OCI-LY1 (cell line): ENCODE measurements at regions not wholly inside any gene's neighbourhood (a gene's known extent, or its start where the extent isn't known, plus 50 kb on each side); places are given as distances from the start of the nearest gene placed in this dataset.

ENCODE experiments used
- H2AFZ ChIP-seq: fragments of 200-600 bp; sonication (generic), shearing (Covaris generic); 2 replicates; pipeline ENCODE4 v1.6.0; 2014; ENCODE audit warnings: antibody characterized with exemption, mild to moderate bottlenecking, low read length
- H3F3A ChIP-seq: fragments of 200-600 bp; sonication (generic), shearing (Covaris generic); 2 replicates; pipeline ENCODE4 v1.6.0; 2014; ENCODE audit warnings: mild to moderate bottlenecking, antibody characterized with exemption, low read length, moderate library complexity; ENCODE audit not compliant: insufficient read depth
- H3K27ac ChIP-seq: fragments of 200-600 bp; sonication (generic); 2 replicates; pipeline ENCODE4 v1.5.1; 2014; ENCODE audit warnings: low read length, mixed run types, mild to moderate bottlenecking, low read depth; ENCODE audit not compliant: poor library complexity, severe bottlenecking
- H3K27me3 ChIP-seq: fragments of 200-600 bp; sonication (generic); 2 replicates; pipeline ENCODE4 v1.6.0; 2014; ENCODE audit warnings: antibody characterized with exemption, mild to moderate bottlenecking, low read length, moderate library complexity; ENCODE audit not compliant: insufficient read depth
- H3K36me3 ChIP-seq: fragments of 200-600 bp; sonication (generic); 2 replicates; pipeline ENCODE4 v1.6.1; 2014; ENCODE audit warnings: mild to moderate bottlenecking, antibody characterized with exemption, low read length, moderate library complexity, mixed read lengths; ENCODE audit not compliant: insufficient read depth
- H3K4me1 ChIP-seq: fragments of 200-600 bp; sonication (generic); 2 replicates; pipeline ENCODE4 v1.5.1; 2014; ENCODE audit warnings: mild to moderate bottlenecking, low read length, moderate library complexity; ENCODE audit not compliant: insufficient read depth, severe bottlenecking
- H3K4me2 ChIP-seq: fragments of 200-600 bp; sonication (generic), shearing (Covaris generic); 2 replicates; pipeline ENCODE4 v1.6.1; 2014; ENCODE audit warnings: low read length
- H3K4me3 ChIP-seq: fragments of 200-600 bp; sonication (generic); 2 replicates; pipeline ENCODE4 v1.5.1; 2014; ENCODE audit warnings: low read length, low read depth, mild to moderate bottlenecking, mixed read lengths; ENCODE audit not compliant: poor library complexity, severe bottlenecking
- H3K79me2 ChIP-seq: fragments of 200-600 bp; shearing (Covaris generic); 2 replicates; pipeline ENCODE4 v1.6.1; 2016; ENCODE audit warnings: mixed run types, low read length, mixed read lengths; ENCODE audit not compliant: insufficient read depth
- H3K9ac ChIP-seq: fragments of 200-600 bp; sonication (generic), shearing (Covaris generic); 2 replicates; pipeline ENCODE4 v1.6.1; 2014; ENCODE audit warnings: mild to moderate bottlenecking, low read length, mixed read lengths
- H3K9me2 ChIP-seq: fragments of 200-600 bp; sonication (generic), shearing (Covaris generic); 2 replicates; pipeline ENCODE4 v1.6.1; 2014; ENCODE audit warnings: low read depth, mild to moderate bottlenecking, low read length, mixed read lengths
- H3K9me3 ChIP-seq: fragments of 200-600 bp; shearing (Covaris generic); 2 replicates; pipeline ENCODE4 v1.6.1; 2014; ENCODE audit warnings: low read length, mixed read lengths
- H4K20me1 ChIP-seq: fragments of 200-600 bp; sonication (generic), shearing (Covaris generic); 2 replicates; pipeline ENCODE4 v1.6.0; 2016; ENCODE audit warnings: mild to moderate bottlenecking, low read length; ENCODE audit not compliant: insufficient read depth
- CTCF ChIP-seq: fragments of 200-600 bp; sonication (generic), shearing (Covaris generic); IDR thresholded peaks from 2 replicates; pipeline ENCODE4 v1.5.1; 2017; ENCODE audit warnings: mild to moderate bottlenecking, antibody characterized with exemption, low read length, moderate library complexity, mixed read lengths
- EZH2 ChIP-seq: fragments of 200-600 bp; sonication (generic), shearing (Covaris generic); IDR thresholded peaks from 2 replicates; pipeline ENCODE4 v1.8.0; 2017; ENCODE audit warnings: borderline replicate concordance, mixed run types, mild to moderate bottlenecking, antibody characterized with exemption, low read length, moderate library complexity, mixed read lengths

- Histone ChIP-seq H4K20me1 (no peaks in the 10 kb centered on the region), H3K9me2 (no peaks in the 10 kb centered on the region), H3K27ac (no peak overlapping the region), H3K4me1 (no peaks in the 10 kb centered on the region), H3K36me3 (no peaks in the 10 kb centered on the region), H3K4me3 (no peak overlapping the region), H3K9ac (no peak overlapping the region), H3K79me2 (no peaks in the 10 kb centered on the region), H3K27me3 (0 out of 2 replicates have a peak, but pooled peaks cover 3% of the 10 kb centered on the region), H3F3A (no peaks in the 10 kb centered on the region), H3K9me3 (no peaks in the 10 kb centered on the region), H3K4me2 (no peak overlapping the region), H2AFZ (no peak overlapping the region)
- TF ChIP-seq CTCF (no peak), EZH2 (no peak)
Observed at GRCh38 chr3:13130464-13131193, 57.4 kb upstream of the IQSEC1 start.

- Histone ChIP-seq H3K9ac (no peak overlapping the region), H3K4me3 (no peak overlapping the region), H3K9me3 (no peaks in the 10 kb centered on the region), H3K9me2 (no peaks in the 10 kb centered on the region), H3K27ac (no peak overlapping the region), H3K27me3 (0 out of 2 replicates have a peak, but pooled peaks cover 11% of the 10 kb centered on the region), H3K36me3 (no peaks in the 10 kb centered on the region), H3K79me2 (no peaks in the 10 kb centered on the region), H3F3A (no peaks in the 10 kb centered on the region), H4K20me1 (no peaks in the 10 kb centered on the region), H3K4me2 (no peak overlapping the region), H3K4me1 (no peaks in the 10 kb centered on the region), H2AFZ (no peak overlapping the region)
- TF ChIP-seq CTCF = no peak
- no peak for TF ChIP-seq EZH2
Observed at GRCh38 chr3:13125092-13126015, 52.1 kb upstream of the IQSEC1 start.

GRCh38 chr3:13124631-13125030, 51.4 kb upstream of the IQSEC1 start:
- no peaks in the 10 kb centered on the region for H4K20me1 ChIP-seq
- no peak overlapping the region for H3K4me3 ChIP-seq
- no peaks in the 10 kb centered on the region for H3F3A ChIP-seq
- 0 out of 2 replicates have a peak, but pooled peaks cover 11% of the 10 kb centered on the region for H3K27me3 ChIP-seq
- H3K4me2 ChIP-seq = no peak overlapping the region
- TF ChIP-seq EZH2 (no peak), CTCF (no peak)
- no peak overlapping the region for H2AFZ ChIP-seq
- H3K36me3 ChIP-seq = no peaks in the 10 kb centered on the region
- no peaks in the 10 kb centered on the region for H3K9me2 ChIP-seq
- no peaks in the 10 kb centered on the region for H3K4me1 ChIP-seq
- no peaks in the 10 kb centered on the region for H3K9me3 ChIP-seq
- H3K9ac ChIP-seq = no peak overlapping the region
- no peak overlapping the region for H3K27ac ChIP-seq
- no peaks in the 10 kb centered on the region for H3K79me2 ChIP-seq
